Amniotic epithelial cell (primary cell): ENCODE measurements at regions not wholly inside any gene's neighbourhood (a gene's known extent, or its start where the extent isn't known, plus 50 kb on each side); places are given as distances from the start of the nearest gene placed in this dataset.
"Not testable (repeated sequence)": the region's sequence is repeated elsewhere in the genome, so short reads cannot be mapped to it uniquely, and the experiment has no call there.

Experiments
- DNase-seq: peaks from one replicate; pipeline ENCODE4 v3.0.0-alpha.2; 2010; ENCODE audit warnings: low read depth

GRCh38 chr7:65251851-65252620 lies 121.6 kb upstream of the ZNF92 start:
- DNase-seq, result peak; percentile 73

- no peak for DNase-seq
Measured at GRCh38 chr7:65250697-65251395, 122.8 kb upstream of the ZNF92 start.

- DNase-seq, result no peak
Measured at GRCh38 chr7:65250216-65250615, 123.4 kb upstream of the ZNF92 start.

DNA sequence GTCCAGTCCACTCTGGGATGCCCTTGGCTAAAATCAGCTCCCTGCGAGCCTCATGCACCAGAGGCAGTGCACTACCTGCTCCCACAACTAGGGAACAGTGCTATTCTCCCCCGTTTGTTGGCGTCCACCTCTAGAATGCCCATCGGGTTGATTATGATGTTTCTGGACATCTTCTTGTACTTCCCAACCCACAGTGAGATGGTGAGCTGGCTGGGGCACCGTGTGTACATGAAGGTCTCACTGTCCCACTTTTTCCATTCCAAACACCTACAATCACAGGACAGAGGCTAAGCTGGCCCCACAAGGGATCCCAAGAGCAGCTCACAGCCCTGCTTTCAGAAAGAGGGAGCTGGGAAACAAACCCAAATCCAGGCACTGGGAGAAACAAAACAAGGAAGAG lies 126.2 kb upstream of the ZNF92 start:
- no peak for DNase-seq

- DNase-seq, result no peak
Measured at GRCh38 chr7:65239707-65240352, 133.8 kb upstream of the ZNF92 start.

DNA sequence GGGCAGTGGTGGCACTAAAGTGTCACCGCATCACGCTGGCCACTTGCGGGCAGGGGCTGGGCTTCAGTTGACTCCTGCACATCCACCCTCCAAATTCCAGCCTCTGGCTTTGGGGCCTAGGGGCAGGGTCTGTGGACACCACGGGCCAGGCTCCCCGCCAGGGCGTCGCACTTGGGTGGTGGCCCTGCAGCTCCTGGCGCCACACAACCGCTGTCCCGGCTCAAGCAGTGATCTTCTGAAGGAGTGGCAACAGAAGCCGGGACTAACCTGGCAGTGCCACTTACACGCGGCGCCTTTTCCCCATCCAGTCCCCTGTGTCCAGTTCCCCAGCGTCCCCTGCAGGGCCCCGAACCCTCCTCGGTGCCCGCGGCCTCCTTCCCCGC lies 134.3 kb upstream of the ZNF92 start:
- DNase-seq, result no peak

GRCh38 chr7:65238785-65239184 lies 134.9 kb upstream of the ZNF92 start:
- DNase-seq, result no peak

- DNase-seq, result no peak
Measured at GRCh38 chr7:65235586-65235985, 138.1 kb upstream of the ZNF92 start.

- DNase-seq, result peak; percentile 24
Measured at GRCh38 chr7:65233409-65234034, 140.1 kb upstream of the ZNF92 start.

DNA sequence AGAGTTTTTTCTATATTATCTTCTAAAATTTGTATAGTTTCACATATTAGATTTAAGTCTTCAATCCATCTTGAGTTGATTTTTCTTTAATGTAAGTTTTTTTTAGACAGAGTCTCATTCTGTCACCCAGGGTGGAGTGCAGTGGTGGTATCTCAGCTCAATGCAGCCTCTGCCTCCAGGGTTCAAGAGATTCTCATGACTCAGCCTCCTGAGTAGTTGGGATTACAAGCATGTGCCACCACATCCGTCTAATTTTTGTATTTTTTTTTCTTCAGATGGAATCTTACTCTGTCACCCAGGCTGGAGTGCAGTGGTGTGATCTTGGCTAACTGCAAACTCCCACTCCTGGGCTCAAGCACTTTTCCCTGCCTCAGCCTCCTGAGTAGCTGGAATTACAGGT lies 143.4 kb upstream of the ZNF92 start:
- DNase-seq, result no peak

DNA sequence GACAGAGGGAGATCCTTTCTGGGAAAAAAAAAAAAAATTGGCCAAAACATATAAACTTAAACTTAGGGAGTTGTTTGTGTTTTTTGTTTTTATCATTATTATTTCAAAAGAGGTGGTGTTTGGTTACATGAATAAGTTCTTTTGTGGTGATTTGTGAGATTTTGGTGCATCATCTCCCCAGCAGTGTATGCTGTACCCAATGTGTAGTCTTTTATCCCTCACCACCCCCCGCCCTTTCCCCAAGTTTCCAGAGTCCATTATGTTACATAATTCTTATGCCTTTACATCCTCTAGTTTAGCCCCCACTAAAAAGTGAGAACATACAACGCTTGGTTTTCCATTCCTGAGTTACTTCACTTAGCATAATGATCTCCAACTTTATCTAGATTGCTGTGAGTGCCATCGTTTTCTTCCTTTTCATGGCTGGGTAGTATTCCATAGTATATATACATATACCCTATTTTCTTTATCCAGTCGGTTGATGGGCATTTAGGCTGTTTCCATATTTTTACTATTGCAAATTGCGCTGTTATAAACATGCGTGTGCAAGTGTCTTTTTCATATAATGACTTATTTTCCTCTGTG lies 148.1 kb upstream of the ZNF92 start:
- DNase-seq, result no peak

DNA sequence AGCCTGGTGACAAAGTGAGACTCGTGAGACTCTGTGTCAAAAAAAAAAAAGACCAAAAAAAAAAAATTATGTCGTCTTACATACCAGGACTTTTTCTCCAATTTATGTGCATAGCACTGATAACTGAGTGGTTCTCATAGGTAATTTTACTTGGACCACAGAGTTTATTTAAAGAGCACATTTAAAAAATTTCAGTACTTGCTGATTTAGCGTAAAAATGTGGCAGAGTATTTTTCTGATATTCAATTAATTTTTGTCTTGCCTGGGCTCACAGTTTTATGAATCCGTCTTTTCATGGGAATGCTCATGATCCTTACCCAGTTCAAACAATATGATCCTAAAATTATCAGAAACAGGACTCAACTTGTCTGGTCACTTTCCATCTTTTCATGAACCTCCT lies 151.0 kb upstream of the ZNF92 start:
- no peak for DNase-seq

DNA sequence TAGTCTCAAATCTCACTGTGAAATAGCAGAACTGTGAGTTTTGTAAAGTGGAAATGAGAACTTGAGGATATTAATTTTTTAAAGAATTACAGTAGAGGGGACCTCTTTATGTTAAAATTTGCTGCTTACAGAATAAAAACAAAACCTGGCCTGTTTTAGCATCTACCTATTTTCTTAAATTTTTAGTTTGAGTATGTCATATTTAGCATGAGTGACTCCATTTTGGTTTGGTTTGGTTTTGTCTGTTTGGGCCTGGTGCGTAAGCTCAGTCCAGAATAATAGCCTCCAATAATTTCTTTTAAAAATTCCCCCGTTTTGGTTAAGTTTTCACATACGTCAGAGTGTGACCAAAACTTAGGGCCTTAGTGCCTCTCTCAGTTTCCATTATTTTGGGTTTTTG lies 152.0 kb upstream of the ZNF92 start:
- no peak for DNase-seq

DNA sequence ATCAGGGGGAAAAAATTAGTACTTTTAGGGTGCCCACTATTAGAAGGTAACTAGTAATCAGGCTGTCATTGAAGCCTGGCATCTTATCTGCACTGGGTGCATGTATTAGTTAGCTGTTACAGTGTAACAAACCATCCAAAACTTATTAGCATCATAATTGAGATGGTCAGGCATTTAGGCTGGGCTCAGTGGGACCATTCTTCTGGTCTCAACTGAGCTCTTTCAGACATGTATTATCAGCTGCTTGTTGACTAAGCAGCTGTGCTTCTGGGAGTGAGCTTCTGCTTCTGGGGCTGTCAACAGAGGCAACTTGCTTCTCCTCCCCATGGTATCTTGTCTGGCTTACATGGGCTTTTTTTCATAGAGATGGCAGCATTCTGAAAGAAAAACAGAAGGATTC lies 154.0 kb upstream of the ZNF92 start:
- DNase-seq, result no peak

- DNase-seq, result peak; percentile 27
Measured at GRCh38 chr7:65216469-65216868, 157.2 kb upstream of the ZNF92 start.

DNA sequence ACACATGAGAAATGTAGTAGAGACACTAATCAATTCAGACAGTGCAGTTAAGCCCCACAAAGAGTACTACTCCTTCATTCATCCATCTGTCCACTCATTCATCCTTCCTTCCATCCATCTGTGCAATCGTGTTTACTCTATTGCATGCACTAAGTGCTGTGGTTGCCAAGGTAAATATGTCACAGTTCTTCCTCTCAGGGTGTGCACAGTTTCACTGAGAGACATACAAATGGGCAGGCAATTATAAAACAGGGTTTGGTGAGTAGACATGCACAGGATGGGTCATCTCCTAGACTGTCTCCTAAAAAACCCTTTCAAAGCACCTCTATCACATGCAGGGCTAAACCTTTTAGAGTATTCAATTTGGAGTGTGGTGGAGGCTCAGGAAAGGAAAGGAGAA lies 160.4 kb upstream of the ZNF92 start:
- DNase-seq, result not testable (repeated sequence)

DNA sequence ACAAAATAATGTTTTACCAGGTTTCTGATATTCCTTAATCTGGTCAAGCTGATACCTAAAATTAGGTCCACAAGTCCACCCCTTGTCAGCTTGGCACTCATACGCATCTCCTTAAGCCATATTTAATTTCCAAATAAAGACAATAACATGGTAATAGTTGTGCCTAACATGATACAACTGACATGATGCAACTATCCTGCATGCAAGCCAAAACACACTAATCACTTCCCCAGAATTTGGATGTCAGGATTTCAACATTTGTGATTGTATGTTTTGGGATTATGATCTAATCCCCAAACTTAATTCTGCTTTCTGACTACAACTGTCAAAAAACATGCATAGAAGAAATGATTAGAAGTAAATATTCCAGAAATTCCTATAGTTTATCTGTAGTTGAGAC lies 174.4 kb upstream of the ZNF92 start:
- DNase-seq, result not testable (repeated sequence)

DNA sequence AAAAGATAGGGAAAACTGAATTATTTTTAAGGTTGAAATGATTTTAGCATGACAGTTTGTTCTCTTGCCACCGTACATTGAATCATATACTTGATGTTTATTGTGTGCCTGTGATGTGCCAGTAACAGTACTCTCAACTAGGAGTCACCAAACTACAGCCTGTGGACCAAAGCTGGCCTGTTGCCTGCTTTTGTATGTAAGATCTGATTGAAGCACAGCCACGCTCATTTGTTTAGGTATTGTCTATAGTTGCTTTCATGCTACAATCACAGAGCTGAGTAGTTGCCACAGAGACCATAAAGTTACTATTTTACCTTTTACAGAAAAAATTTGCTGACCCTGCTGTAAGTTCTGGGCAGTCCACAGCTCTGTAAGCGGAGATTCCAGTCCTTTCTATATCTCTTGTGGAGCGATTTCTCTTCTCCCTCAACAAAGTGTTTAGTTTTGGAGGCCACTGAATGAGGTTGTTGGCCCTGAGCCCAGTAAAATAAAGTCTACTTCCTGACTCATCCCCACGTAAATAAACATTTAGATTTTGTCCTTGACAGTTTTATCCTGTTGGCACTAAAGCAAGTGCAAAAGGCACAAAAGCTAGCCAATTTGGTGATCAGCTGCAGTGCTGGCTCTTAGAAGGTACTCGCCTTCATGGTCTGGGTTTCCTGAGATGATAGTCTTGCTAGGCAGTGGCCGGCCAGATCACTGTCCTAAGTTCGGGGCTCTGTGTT lies 180.2 kb upstream of the ZNF92 start:
- DNase-seq, result peak; percentile 2

DNA sequence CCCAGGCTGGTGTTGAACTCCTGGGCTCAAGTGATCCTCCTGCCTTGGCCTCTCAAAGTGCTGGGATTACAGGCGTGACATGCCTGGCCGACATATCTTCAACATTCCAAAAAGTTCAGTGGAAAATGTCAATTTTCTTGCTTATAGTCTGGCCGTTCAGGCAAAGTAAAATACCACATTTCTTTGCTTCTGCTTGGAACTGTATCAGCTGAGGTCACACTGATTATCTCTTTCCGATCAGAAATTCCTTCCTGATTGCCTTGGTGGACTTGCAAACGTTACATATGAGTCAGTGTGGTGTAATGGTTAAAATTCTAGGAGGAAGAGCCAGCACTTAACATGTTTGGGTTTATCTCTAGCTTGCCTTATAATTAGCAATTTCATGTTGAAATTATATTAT lies 170.6 kb upstream of the ERV3-1 start:
- peak; percentile 15 for DNase-seq

GRCh38 chr7:65150105-65150504 lies 143.6 kb upstream of the ERV3-1 start:
- DNase-seq, result not testable (repeated sequence)

DNA sequence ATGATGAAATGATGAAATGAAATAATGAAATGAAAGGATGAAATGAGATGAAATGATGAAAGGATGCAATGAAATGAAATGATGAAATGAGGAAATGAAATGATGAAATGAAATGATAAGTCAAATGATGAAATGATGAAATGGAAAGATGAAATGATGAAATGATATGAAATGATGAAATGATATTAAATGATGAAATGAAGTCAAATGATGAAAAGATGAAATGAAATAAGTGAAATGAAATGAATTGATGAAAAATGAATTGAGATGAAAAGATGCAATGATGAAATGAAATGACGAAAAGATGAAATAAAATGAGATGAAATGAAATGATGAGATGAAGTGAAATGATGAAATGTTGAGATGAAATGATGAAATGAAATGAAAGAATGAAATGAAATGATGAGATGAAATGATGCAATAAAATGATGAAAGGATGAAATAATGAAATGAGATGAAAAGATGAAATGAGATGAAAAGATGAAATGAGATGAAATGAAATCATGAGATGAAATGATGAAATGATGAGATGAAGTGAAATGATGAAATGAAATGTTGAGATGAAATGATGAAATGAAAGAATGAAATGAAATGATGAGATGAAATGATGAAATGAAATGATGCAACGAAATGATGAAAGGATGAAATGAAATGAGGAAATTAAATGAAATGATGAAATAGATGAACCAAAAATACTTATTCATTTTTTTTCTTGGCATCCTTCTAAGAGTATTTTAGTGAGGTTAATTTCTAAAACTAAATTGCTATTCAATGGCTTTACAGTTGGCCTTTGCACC lies 139.8 kb upstream of the ERV3-1 start:
- not testable (repeated sequence) for DNase-seq
